Islet of Langerhans (tissue), 1 donor: ENCODE measurements at regions not wholly inside any gene's neighbourhood (a gene's known extent, or its start where the extent isn't known, plus 50 kb on each side); places are given as distances from the start of the nearest gene placed in this dataset.

ENCODE experiments used
- FAIRE-seq: peaks from one replicate; lab custom pipeline; 2011; peaks lifted over from hg19 to GRCh38; lab: Jason Lieb, UNC

- no peak for FAIRE-seq
These were observed 189.8 kb downstream of the SH3BP4 start for GRCh38 chr2:235141411-235142128.

GRCh38 chr2:235142601-235143000 lies 190.8 kb downstream of the SH3BP4 start:
- no peak for FAIRE-seq

GRCh38 chr2:235143789-235144188 lies 192.0 kb downstream of the SH3BP4 start:
- FAIRE-seq: no peak

- no peak for FAIRE-seq
These were observed 192.5 kb downstream of the SH3BP4 start for GRCh38 chr2:235144291-235144690.

- FAIRE-seq: no peak
These were observed 194.4 kb downstream of the SH3BP4 start for GRCh38 chr2:235146206-235146605.

- FAIRE-seq: no peak
These were observed 195.2 kb downstream of the SH3BP4 start for GRCh38 chr2:235146871-235147565.

GRCh38 chr2:235148201-235149170 lies 196.7 kb downstream of the SH3BP4 start:
- no peak for FAIRE-seq

GRCh38 chr2:235149240-235149659 lies 197.4 kb downstream of the SH3BP4 start:
- FAIRE-seq: no peak

- FAIRE-seq: no peak
These were observed 197.9 kb downstream of the SH3BP4 start for GRCh38 chr2:235149736-235150135.

GRCh38 chr2:235151152-235151551 lies 199.3 kb downstream of the SH3BP4 start:
- no peak for FAIRE-seq

- FAIRE-seq: no peak
These were observed 203.3 kb downstream of the SH3BP4 start for GRCh38 chr2:235155163-235155562.

- no peak for FAIRE-seq
These were observed 204.2 kb downstream of the SH3BP4 start for GRCh38 chr2:235156055-235156454.

- FAIRE-seq: no peak
These were observed 206.1 kb downstream of the SH3BP4 start for GRCh38 chr2:235157746-235158482.

- FAIRE-seq: no peak
These were observed 208.5 kb downstream of the SH3BP4 start for GRCh38 chr2:235160281-235160810.

GRCh38 chr2:235161565-235161964 lies 209.7 kb downstream of the SH3BP4 start:
- FAIRE-seq: no peak

- no peak for FAIRE-seq
These were observed 210.4 kb downstream of the SH3BP4 start for GRCh38 chr2:235162082-235162836.

- no peak for FAIRE-seq
These were observed 211.0 kb downstream of the SH3BP4 start for GRCh38 chr2:235162837-235163197.

- FAIRE-seq: no peak
These were observed 213.3 kb downstream of the SH3BP4 start for GRCh38 chr2:235165136-235165535.

GRCh38 chr2:235165631-235166030 lies 213.8 kb downstream of the SH3BP4 start:
- no peak for FAIRE-seq

GRCh38 chr2:235168174-235168979 lies 216.6 kb downstream of the SH3BP4 start:
- FAIRE-seq: no peak
